Adrenal gland (tissue), 5 donors: ENCODE measurements at regions not wholly inside any gene's neighbourhood (a gene's known extent, or its start where the extent isn't known, plus 50 kb on each side); places are given as distances from the start of the nearest gene placed in this dataset.

ENCODE experiments used
- POLR2A ChIP-seq, 2 donors: fragments of 450-650 bp; IDR thresholded peaks; one replicate each; pipeline ENCODE4 v1.6.1; 2017; ENCODE audit warnings: antibody characterized with exemption in 2 of 2, mild to moderate bottlenecking in 2 of 2, moderate library complexity in 1 of 2
- TF ChIP-seq, protein P1 (sequence below), 6 experiments: fragments of 450-650 bp in 4 of 6; fragments of 200-600 bp in 2 of 6; sonication (generic) in 1 of 6; IDR thresholded peaks; 1 replicate in 5 of 6; 2 replicates in 1 of 6; pipeline versions ENCODE4 v1.5.1 to v1.8.0; 2016 to 2021; ENCODE audit warnings: antibody characterized with exemption in 6 of 6, mild to moderate bottlenecking in 2 of 6, moderate library complexity in 1 of 6
- donor health status: DM: no; HTN: no; CAD: no.

DNA sequence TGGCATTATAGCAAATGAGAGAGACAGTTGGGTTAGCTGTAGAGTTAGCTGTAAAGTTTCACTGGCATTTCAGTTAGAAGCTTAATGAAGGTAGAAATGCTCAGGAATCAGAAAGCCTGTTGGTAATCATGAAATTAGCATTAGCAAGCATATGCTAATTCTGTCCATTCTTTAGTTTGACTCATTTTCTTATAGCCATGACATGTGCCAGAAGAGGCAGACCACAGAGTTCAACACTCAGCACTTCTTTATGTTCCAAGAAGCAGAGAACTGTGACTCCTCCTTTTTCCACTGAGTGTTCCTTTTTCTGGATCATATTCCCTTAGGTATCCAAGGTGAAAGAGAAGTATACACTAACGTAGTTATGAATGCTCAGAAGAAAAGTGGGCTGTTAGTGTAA lies 276.2 kb upstream of the SGO1 start:
- TF ChIP-seq, protein P1, sequence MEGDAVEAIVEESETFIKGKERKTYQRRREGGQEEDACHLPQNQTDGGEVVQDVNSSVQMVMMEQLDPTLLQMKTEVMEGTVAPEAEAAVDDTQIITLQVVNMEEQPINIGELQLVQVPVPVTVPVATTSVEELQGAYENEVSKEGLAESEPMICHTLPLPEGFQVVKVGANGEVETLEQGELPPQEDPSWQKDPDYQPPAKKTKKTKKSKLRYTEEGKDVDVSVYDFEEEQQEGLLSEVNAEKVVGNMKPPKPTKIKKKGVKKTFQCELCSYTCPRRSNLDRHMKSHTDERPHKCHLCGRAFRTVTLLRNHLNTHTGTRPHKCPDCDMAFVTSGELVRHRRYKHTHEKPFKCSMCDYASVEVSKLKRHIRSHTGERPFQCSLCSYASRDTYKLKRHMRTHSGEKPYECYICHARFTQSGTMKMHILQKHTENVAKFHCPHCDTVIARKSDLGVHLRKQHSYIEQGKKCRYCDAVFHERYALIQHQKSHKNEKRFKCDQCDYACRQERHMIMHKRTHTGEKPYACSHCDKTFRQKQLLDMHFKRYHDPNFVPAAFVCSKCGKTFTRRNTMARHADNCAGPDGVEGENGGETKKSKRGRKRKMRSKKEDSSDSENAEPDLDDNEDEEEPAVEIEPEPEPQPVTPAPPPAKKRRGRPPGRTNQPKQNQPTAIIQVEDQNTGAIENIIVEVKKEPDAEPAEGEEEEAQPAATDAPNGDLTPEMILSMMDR (IDR thresholded peaks at IDR 0.05): no peak
- TF ChIP-seq POLR2A (IDR thresholded peaks at IDR 0.05): no peak
